ENCODE measurements at regions not wholly inside any gene's neighbourhood (a gene's known extent, or its start where the extent isn't known, plus 50 kb on each side); places are given as distances from the start of the nearest gene placed in this dataset.

DNA sequence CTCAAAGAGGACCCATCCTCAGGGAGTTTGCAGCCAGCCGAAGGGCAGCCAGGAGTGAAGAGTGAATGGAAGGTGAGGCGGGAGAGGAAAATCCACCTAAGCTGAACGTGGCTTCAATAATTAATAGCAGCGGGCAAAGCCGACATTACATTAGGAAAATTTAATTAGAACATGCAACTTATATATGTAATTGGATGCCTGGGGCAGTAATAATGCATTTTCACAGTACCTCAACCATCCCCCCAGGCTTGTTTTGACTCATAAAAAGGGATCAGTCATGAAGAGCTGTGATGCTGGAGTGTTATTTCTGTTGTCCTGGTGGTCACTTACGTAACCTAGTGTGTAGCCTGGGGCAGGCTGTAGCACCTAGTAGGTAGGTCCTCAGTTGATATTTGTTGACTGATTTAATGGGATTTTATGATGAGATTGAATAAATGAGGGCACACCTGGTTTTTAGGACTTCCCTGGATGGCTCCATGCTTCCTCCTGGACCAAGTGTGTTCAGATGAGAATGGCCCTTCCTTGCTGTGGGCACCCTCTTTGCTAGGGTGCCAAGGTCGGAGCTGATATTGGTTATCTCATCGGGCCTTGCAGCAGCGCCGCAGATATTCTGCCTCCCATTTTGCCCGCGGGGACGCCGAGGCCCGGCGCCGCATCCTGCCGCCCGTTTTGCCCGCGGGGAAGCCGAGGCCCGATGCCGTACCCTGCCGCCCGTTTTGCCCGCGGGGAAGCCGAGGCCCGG lies 128.8 kb downstream of the CDH26 start:
- H3K9me2 ChIP-seq (replicated peaks; ENCODE audit: insufficient read depth, low read length), result no peaks in the 10 kb centered on the region
- DNase-seq, result no peak
- TF ChIP-seq, protein P1, sequence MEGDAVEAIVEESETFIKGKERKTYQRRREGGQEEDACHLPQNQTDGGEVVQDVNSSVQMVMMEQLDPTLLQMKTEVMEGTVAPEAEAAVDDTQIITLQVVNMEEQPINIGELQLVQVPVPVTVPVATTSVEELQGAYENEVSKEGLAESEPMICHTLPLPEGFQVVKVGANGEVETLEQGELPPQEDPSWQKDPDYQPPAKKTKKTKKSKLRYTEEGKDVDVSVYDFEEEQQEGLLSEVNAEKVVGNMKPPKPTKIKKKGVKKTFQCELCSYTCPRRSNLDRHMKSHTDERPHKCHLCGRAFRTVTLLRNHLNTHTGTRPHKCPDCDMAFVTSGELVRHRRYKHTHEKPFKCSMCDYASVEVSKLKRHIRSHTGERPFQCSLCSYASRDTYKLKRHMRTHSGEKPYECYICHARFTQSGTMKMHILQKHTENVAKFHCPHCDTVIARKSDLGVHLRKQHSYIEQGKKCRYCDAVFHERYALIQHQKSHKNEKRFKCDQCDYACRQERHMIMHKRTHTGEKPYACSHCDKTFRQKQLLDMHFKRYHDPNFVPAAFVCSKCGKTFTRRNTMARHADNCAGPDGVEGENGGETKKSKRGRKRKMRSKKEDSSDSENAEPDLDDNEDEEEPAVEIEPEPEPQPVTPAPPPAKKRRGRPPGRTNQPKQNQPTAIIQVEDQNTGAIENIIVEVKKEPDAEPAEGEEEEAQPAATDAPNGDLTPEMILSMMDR (IDR thresholded peaks at IDR 0.05; ENCODE audit: low read length), result no peak
- TF ChIP-seq EZH2phosphoT487 (IDR thresholded peaks at IDR 0.05; ENCODE audit: low read length) (no peak), EZH2 (optimal IDR thresholded peaks at IDR 0.05; ENCODE audit: low read depth, low read length) (no peak)
- H3K4me2 ChIP-seq (ENCODE audit: low read depth, low read length), result no peak overlapping the region
- H3K4me3 ChIP-seq (ENCODE audit: low read length), result no peak overlapping the region
- no peaks in the 10 kb centered on the region; the same call in 1 of the 2 replicates for H3K27me3 ChIP-seq (replicated peaks; ENCODE audit: insufficient read depth, low read length)
- no peak overlapping the region for H3K27ac ChIP-seq (ENCODE audit: low read length)
- no peaks in the 10 kb centered on the region for H3K79me2 ChIP-seq (ENCODE audit: low read length)
- H3K9ac ChIP-seq (ENCODE audit: low read length), result no peak overlapping the region
- no peaks in the 10 kb centered on the region for H3K36me3 ChIP-seq (replicated peaks; ENCODE audit: insufficient read depth, low read length)
- H3K9me3 ChIP-seq (replicated peaks; ENCODE audit: insufficient read depth, low read length), result no peaks in the 10 kb centered on the region
- H4K20me1 ChIP-seq (ENCODE audit: insufficient read depth, low read length), result no peaks in the 10 kb centered on the region
- H3F3A ChIP-seq (ENCODE audit: insufficient read depth, low read length), result no peaks in the 10 kb centered on the region
- H3K4me1 ChIP-seq (ENCODE audit: low read length), result no peaks in the 10 kb centered on the region
- no peak overlapping the region for H2AFZ ChIP-seq (ENCODE audit: low read length)

DNA sequence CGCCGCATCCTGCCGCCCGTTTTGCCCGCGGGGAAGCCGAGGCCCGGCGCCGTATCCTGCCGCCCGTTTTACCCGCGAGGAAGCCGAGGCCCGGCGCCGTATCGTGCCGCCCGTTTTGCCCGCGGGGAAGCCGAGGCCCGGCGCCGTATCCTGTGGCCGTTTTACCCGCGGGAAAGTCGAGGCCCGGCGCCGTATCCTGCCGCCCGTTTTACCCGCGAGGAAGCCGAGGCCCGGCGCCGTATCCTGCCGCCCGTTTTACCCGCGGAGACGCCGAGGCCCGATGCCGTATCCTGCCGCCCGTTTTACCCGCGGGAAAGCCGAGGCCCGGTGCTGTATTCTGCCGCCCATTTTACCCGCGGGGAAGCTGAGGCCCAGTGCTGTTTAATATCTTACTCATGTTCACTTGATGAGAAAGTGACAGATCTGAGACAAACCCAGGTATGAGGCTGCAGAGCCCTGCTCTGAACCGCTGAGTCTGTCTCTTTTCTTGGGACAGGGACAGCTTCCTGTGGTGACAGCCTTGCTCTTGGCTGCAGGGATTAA lies 129.4 kb downstream of the CDH26 start:
- Histone ChIP-seq H3K79me2 (ENCODE audit: low read length) (no peaks in the 10 kb centered on the region), H2AFZ (ENCODE audit: low read length) (no peak overlapping the region)
- no peak for DNase-seq

DNA sequence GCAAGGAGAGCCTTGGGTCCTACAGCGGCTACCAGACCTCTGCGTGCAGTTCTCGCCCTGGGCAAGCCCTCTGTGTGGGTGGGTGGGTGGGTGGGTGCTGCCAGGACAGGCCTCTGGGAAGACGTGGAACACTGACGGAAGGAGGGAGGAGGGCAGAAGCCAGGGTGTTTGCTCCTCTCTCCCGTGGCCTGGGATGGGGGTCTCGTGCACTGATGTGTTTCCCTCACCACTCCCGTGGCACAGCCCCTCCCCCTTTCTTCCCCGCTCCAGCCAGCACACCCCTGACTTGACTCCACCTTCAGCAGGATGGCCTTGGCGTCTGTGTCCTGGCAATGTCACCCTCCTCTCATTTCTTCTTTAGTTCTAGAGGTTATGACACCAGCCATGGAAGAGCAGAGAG lies 130.0 kb downstream of the CDH26 start:
- no peak overlapping the region for H3K27ac ChIP-seq (ENCODE audit: low read length)
- no peak overlapping the region for H3K4me2 ChIP-seq (ENCODE audit: low read depth, low read length)
- no peaks in the 10 kb centered on the region for H3K9me2 ChIP-seq (replicated peaks; ENCODE audit: insufficient read depth, low read length)
- H3K79me2 ChIP-seq (ENCODE audit: low read length), result no peaks in the 10 kb centered on the region
- H3K36me3 ChIP-seq (replicated peaks; ENCODE audit: insufficient read depth, low read length), result no peaks in the 10 kb centered on the region
- H3K9ac ChIP-seq (ENCODE audit: low read length), result no peak overlapping the region
- H3F3A ChIP-seq (ENCODE audit: insufficient read depth, low read length), result no peaks in the 10 kb centered on the region
- TF ChIP-seq, protein P1 (IDR thresholded peaks at IDR 0.05; ENCODE audit: low read length), result no peak
- no peak for TF ChIP-seq EZH2phosphoT487 (IDR thresholded peaks at IDR 0.05; ENCODE audit: low read length)
- TF ChIP-seq EZH2 (optimal IDR thresholded peaks at IDR 0.05; ENCODE audit: low read depth, low read length), result no peak
- H3K4me1 ChIP-seq (ENCODE audit: low read length), result no peaks in the 10 kb centered on the region
- no peak for DNase-seq
- H2AFZ ChIP-seq (ENCODE audit: low read length), result no peak overlapping the region
- no peaks in the 10 kb centered on the region; the same call in 1 of the 2 replicates for H3K27me3 ChIP-seq (replicated peaks; ENCODE audit: insufficient read depth, low read length)
- H3K4me3 ChIP-seq (ENCODE audit: low read length), result no peak overlapping the region
- H3K9me3 ChIP-seq (replicated peaks; ENCODE audit: insufficient read depth, low read length), result no peaks in the 10 kb centered on the region
- H4K20me1 ChIP-seq (ENCODE audit: insufficient read depth, low read length), result no peaks in the 10 kb centered on the region

More for the DNA sequence above, 129.4 kb downstream of the CDH26 start:
- Histone ChIP-seq H3K4me1 (ENCODE audit: low read length) (no peaks in the 10 kb centered on the region), H3K27me3 (replicated peaks; ENCODE audit: insufficient read depth, low read length) (no peaks in the 10 kb centered on the region; the same call in 1 of the 2 replicates), H3K9me2 (replicated peaks; ENCODE audit: insufficient read depth, low read length) (no peaks in the 10 kb centered on the region), H3K27ac (ENCODE audit: low read length) (no peak overlapping the region), H3K9me3 (replicated peaks; ENCODE audit: insufficient read depth, low read length) (no peaks in the 10 kb centered on the region), H3F3A (ENCODE audit: insufficient read depth, low read length) (no peaks in the 10 kb centered on the region), H4K20me1 (ENCODE audit: insufficient read depth, low read length) (no peaks in the 10 kb centered on the region), H3K9ac (ENCODE audit: low read length) (no peak overlapping the region), H3K36me3 (replicated peaks; ENCODE audit: insufficient read depth, low read length) (no peaks in the 10 kb centered on the region), H3K4me3 (ENCODE audit: low read length) (no peak overlapping the region), H3K4me2 (ENCODE audit: low read depth, low read length) (no peak overlapping the region)
- TF ChIP-seq EZH2 (optimal IDR thresholded peaks at IDR 0.05; ENCODE audit: low read depth, low read length), result no peak
- TF ChIP-seq, protein P1 (IDR thresholded peaks at IDR 0.05; ENCODE audit: low read length), result no peak
- no peak for TF ChIP-seq EZH2phosphoT487 (IDR thresholded peaks at IDR 0.05; ENCODE audit: low read length)
